ENCODE measurements at regions not wholly inside any gene's neighbourhood (a gene's known extent, or its start where the extent isn't known, plus 50 kb on each side); places are given as distances from the start of the nearest gene placed in this dataset.
A peak's percentile ranks its signal among the peaks of the same experiment; 100 is the strongest.

DNA sequence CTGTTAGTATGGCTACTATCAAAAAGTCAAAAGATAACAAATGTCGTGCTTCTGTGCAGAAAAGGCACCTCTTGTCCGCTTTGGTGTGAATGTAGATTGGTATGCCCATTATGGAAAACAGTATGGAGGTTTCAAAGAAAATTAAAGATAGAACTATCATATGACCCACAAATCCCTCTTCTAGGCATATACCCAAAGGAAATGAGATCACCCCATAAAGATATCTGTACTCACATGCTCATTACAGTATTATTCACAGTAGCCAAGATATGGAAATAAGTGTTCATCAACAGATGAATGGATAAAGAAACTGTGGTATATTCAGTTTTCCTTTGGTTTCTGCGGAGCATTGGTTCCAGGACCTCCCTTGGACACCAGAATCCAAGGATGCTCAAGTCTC is 180.5 kb upstream of the PPP1R3A start:
- Histone ChIP-seq H3K9me3 (no peaks in the 10 kb centered on the region), H3K27me3 (ENCODE audit: insufficient read depth in 3 of 3, low read length in 2 of 3) (no peaks in the 10 kb centered on the region), H3K36me3 (ENCODE audit: insufficient read depth in 1 of 2, low read depth in 1 of 2) (no peaks in the 10 kb centered on the region), H3K4me3 (no peak overlapping the region), H3K4me1 (peaks cover 38% of the 10 kb centered on the region), H3K27ac (peak overlapping the region; percentile 41)
- TF ChIP-seq, protein P1, sequence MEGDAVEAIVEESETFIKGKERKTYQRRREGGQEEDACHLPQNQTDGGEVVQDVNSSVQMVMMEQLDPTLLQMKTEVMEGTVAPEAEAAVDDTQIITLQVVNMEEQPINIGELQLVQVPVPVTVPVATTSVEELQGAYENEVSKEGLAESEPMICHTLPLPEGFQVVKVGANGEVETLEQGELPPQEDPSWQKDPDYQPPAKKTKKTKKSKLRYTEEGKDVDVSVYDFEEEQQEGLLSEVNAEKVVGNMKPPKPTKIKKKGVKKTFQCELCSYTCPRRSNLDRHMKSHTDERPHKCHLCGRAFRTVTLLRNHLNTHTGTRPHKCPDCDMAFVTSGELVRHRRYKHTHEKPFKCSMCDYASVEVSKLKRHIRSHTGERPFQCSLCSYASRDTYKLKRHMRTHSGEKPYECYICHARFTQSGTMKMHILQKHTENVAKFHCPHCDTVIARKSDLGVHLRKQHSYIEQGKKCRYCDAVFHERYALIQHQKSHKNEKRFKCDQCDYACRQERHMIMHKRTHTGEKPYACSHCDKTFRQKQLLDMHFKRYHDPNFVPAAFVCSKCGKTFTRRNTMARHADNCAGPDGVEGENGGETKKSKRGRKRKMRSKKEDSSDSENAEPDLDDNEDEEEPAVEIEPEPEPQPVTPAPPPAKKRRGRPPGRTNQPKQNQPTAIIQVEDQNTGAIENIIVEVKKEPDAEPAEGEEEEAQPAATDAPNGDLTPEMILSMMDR (IDR thresholded peaks at IDR 0.05), result no peak
- DNase-seq (no peak), ATAC-seq (peak in 3 of 4 donors; percentile 75 to 85 (median 82))
- intact Hi-C loops (cut with DNase I), result no loop called here
- 82 to 96% (median 92%) methylated on average over 3 of the region's 3 CpGs for WGBS, 3 donors

DNA sequence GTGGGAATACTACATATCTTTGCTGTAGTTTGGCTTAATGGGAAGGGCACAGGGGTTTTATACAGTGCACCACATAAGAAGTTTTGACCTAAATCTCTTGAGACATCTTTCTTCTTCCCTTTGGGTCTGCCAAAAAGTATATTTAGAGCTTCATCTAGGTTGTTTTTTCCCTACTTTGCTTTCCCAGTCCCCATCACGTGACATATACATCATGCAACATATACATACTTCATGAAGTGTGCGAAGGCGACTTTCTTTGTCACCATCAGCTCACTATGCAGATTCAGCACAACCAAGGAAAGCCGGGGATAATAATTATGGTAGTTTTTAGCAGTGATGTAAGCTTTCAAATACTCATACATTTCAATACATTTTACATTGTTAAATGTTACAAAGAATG is 177.1 kb upstream of the PPP1R3A start:
- Histone ChIP-seq H3K27ac (no peak overlapping the region), H3K4me3 (no peak overlapping the region), H3K9me3 (no peaks in the 10 kb centered on the region), H3K36me3 (ENCODE audit: insufficient read depth in 1 of 2, low read depth in 1 of 2) (no peaks in the 10 kb centered on the region), H3K4me1 (peaks cover 20% of the 10 kb centered on the region), H3K27me3 (ENCODE audit: insufficient read depth in 3 of 3, low read length in 2 of 3) (no peaks in the 10 kb centered on the region)
- TF ChIP-seq, protein P1 (IDR thresholded peaks at IDR 0.05), result no peak
- WGBS, 3 donors, result 94% methylated on average over 4 of the region's 4 CpGs
- DNase-seq (no peak), ATAC-seq (no peak)
- intact Hi-C loops (cut with DNase I), result no loop called here

DNA sequence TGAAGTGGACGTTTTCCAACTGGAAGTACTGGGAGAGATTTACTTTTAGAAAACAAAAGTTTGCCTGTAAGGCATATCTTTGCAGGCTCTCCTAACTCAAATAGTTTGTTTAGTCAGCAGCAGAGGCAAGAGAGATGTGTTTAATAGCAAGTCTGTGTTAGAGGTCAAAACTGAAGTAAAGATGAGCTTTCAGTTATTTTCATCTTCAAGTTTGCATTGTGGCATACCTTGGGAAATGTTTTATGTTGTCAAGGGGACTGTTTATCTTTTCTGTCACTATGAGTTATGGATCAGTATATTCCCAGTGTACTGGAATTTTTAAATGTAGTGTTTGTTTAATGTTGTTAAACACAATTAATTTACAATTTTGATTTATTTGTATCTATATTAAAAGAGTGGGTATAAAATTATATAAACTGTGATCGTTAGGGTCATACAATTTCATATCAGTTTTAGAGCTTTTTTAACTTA is 169.7 kb upstream of the PPP1R3A start:
- Histone ChIP-seq H3K27me3 (ENCODE audit: insufficient read depth in 3 of 3, low read length in 2 of 3) (no peaks in the 10 kb centered on the region), H3K27ac (peak overlapping the region; percentile 93), H3K4me3 (peak overlapping the region; percentile 85), H3K4me1 (peaks cover 14% of the 10 kb centered on the region), H3K36me3 (ENCODE audit: insufficient read depth in 1 of 2, low read depth in 1 of 2) (no peaks in the 10 kb centered on the region), H3K9me3 (no peaks in the 10 kb centered on the region)
- ATAC-seq (no peak), DNase-seq (no peak)
- 26 to 48% (median 33%) methylated on average over 2 of the region's 2 CpGs for WGBS, 3 donors
- intact Hi-C loops (cut with DNase I), result loop anchor here (10.0 kb wide), 4 partner anchors 174 to 576 kb away; partner anchors contain the start of gene PPP1R3A (in 1 of the 2)
- TF ChIP-seq, protein P1 (IDR thresholded peaks at IDR 0.05), result no peak

DNA sequence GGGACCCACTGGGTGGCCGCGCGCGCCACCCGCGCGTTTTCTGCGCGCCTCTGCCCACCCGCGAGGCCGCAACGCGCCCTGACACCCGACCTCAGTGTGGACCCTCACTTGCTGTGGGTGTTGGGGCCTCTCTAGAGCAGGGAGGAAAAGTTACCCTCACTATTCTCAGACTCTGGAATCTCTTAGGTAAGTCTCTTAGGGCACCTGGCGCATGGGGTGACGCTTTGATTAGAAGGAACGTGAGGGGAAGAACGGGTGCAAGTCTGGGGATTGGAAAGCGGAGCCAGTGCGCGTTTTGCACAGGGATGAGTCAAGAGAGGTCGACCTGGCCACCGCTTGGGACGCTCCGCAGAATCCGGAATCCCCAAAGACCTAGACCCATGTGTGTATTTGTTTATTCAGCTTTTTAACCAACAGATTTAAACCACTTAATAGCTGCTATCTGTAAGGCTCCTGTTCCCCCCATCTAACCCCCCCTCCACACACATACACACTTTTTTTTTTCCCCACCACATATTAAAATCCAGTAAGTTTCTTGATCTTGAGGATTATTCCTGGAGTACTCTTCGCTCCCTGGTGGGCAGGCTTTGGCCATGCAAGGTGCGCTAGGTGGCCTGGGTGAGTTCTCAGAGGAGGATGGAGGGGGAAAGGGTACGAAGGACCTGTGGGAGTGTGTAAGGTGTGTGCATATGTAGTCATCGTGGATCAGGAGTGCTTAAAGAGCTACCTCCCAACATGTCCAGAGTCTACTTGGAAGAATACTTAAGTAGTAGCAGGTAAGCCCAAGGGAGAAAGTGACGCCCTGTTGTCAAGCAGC is 169.1 kb upstream of the PPP1R3A start:
- peak in 1 of 2 donors; percentile 55 for DNase-seq
- H3K4me3 ChIP-seq, result peak overlapping the region; percentile 85
- intact Hi-C loops (cut with DNase I), result loop anchor here (10.0 kb wide), 4 partner anchors 173 to 577 kb away; partner anchors contain the start of gene PPP1R3A (in 1 of the 2)
- ATAC-seq, result no peak
- H3K27ac ChIP-seq, result peak overlapping the region; percentile 93
- H3K4me1 ChIP-seq, result peaks cover 14% of the 10 kb centered on the region
- no peaks in the 10 kb centered on the region for H3K36me3 ChIP-seq (ENCODE audit: insufficient read depth in 1 of 2, low read depth in 1 of 2)
- H3K9me3 ChIP-seq, result no peaks in the 10 kb centered on the region
- H3K27me3 ChIP-seq (ENCODE audit: insufficient read depth in 3 of 3, low read length in 2 of 3), result no peaks in the 10 kb centered on the region
- TF ChIP-seq, protein P1 (IDR thresholded peaks at IDR 0.05), result no peak
- 7 to 9% (median 7%) methylated on average over 29 to 32 of the region's 32 CpGs for WGBS, 3 donors

Data from psoas muscle (tissue), 7 donors.